Hepatocyte (in vitro differentiated cells): ENCODE measurements at regions not wholly inside any gene's neighbourhood (a gene's known extent, or its start where the extent isn't known, plus 50 kb on each side); places are given as distances from the start of the nearest gene placed in this dataset.

ENCODE experiments used
- CTCF ChIP-seq: fragments of 200-600 bp; sonication (generic); IDR thresholded peaks from 2 replicates; pipeline ENCODE4 v1.5.1; 2016; ENCODE audit warnings: antibody characterized with exemption, mild to moderate bottlenecking; ENCODE audit not compliant: poor library complexity
- EZH2phosphoT487 ChIP-seq: fragments of 200-600 bp; sonication (generic); IDR thresholded peaks from one replicate; pipeline ENCODE4 v1.6.1; 2018; ENCODE audit warnings: antibody characterized with exemption, mild to moderate bottlenecking, low read depth, moderate library complexity; ENCODE audit not compliant: unreplicated experiment, severe bottlenecking

GRCh38 chr18:40152859-40153258 is 1802.2 kb upstream of the PIK3C3 start:
- TF ChIP-seq CTCF (no peak), EZH2phosphoT487 (no peak)
